H9 (cell line): ENCODE measurements at regions not wholly inside any gene's neighbourhood (a gene's known extent, or its start where the extent isn't known, plus 50 kb on each side); places are given as distances from the start of the nearest gene placed in this dataset.
"Not testable (repeated sequence)": the region's sequence is repeated elsewhere in the genome, so short reads cannot be mapped to it uniquely, and the experiment has no call there.

Experiments
- DNase-seq: peaks from one replicate; pipeline ENCODE4 v3.0.0-alpha.2; 2017
- H2AFZ ChIP-seq: one replicate; pipeline ENCODE4 v1.6.1; 2013; ENCODE audit warnings: mild to moderate bottlenecking, low read length, control low read depth, moderate library complexity
- H2AK5ac ChIP-seq: 2 replicates; pipeline ENCODE4 v1.6.1; 2013; ENCODE audit warnings: low read length, control low read depth, mixed read lengths; ENCODE audit not compliant: insufficient read length
- H2BK120ac ChIP-seq: one replicate; pipeline ENCODE4 v1.6.1; 2013; ENCODE audit warnings: low read depth, mild to moderate bottlenecking, low read length, control low read depth, inconsistent platforms; ENCODE audit not compliant: poor library complexity, severe bottlenecking
- H2BK12ac ChIP-seq: 2 replicates; pipeline ENCODE4 v1.6.1; 2013; ENCODE audit warnings: low read length, control low read depth, mixed read lengths, low read depth; ENCODE audit not compliant: insufficient read length
- H2BK15ac ChIP-seq: 2 replicates; pipeline ENCODE4 v1.6.1; 2013; ENCODE audit warnings: low read depth, low read length, control low read depth
- H2BK20ac ChIP-seq: one replicate; pipeline ENCODE4 v1.6.1; 2013; ENCODE audit warnings: low read depth, mild to moderate bottlenecking, low read length, control low read depth, inconsistent platforms; ENCODE audit not compliant: poor library complexity, severe bottlenecking
- H2BK5ac ChIP-seq: 2 replicates; pipeline ENCODE4 v1.6.1; 2013; ENCODE audit warnings: low read length, control low read depth, mixed read lengths; ENCODE audit not compliant: insufficient read length
- H3K14ac ChIP-seq: 2 replicates; pipeline ENCODE4 v1.6.1; 2013; ENCODE audit warnings: low read length, control low read depth; ENCODE audit not compliant: insufficient read depth
- H3K18ac ChIP-seq: 2 replicates; pipeline ENCODE4 v1.6.1; 2013; ENCODE audit warnings: low read depth, mild to moderate bottlenecking, mixed read lengths, low read length, control low read depth; ENCODE audit not compliant: insufficient read length
- H3K23ac ChIP-seq: 2 replicates; pipeline ENCODE4 v1.6.1; 2013; ENCODE audit warnings: low read length, control low read depth, mixed read lengths, low read depth; ENCODE audit not compliant: insufficient read length
- H3K23me2 ChIP-seq: 2 replicates; pipeline ENCODE4 v1.6.1; 2013; ENCODE audit warnings: low read depth, mild to moderate bottlenecking, mixed read lengths, low read length, control low read depth; ENCODE audit not compliant: insufficient read length, poor library complexity, severe bottlenecking
- H3K27ac ChIP-seq: 2 replicates; pipeline ENCODE4 v1.5.1; 2013; ENCODE audit warnings: low read length, control low read depth, mixed read lengths, low read depth; ENCODE audit not compliant: insufficient read length
- H3K27me3 ChIP-seq: 2 replicates; pipeline ENCODE4 v1.6.1; 2013; ENCODE audit warnings: low read length, control low read depth, inconsistent platforms; ENCODE audit not compliant: insufficient read depth
- H3K4ac ChIP-seq: 2 replicates; pipeline ENCODE4 v1.6.1; 2013; ENCODE audit warnings: low read depth, mild to moderate bottlenecking, control low read depth, inconsistent platforms, low read length, moderate library complexity
- H3K4me1 ChIP-seq: 2 replicates; pipeline ENCODE4 v1.6.1; 2013; ENCODE audit warnings: low read length, control low read depth, inconsistent platforms; ENCODE audit not compliant: insufficient read depth
- H3K4me2 ChIP-seq: 2 replicates; pipeline ENCODE4 v1.6.1; 2013; ENCODE audit warnings: low read length, control low read depth, mixed read lengths; ENCODE audit not compliant: insufficient read length, insufficient read depth
- H3K56ac ChIP-seq: 2 replicates; pipeline ENCODE4 v1.6.1; 2013; ENCODE audit warnings: low read depth, mild to moderate bottlenecking, mixed read lengths, low read length, control low read depth; ENCODE audit not compliant: insufficient read length
- H3K79me1 ChIP-seq: 2 replicates; pipeline ENCODE4 v1.6.1; 2013; ENCODE audit warnings: low read depth, mild to moderate bottlenecking, moderate library complexity, low read length, control low read depth, inconsistent platforms; ENCODE audit not compliant: insufficient read depth, poor library complexity, severe bottlenecking
- H3K79me2 ChIP-seq: 2 replicates; pipeline ENCODE4 v1.6.1; 2013; ENCODE audit warnings: low read length, control low read depth, inconsistent platforms; ENCODE audit not compliant: insufficient read depth
- H3K9ac ChIP-seq: 2 replicates; pipeline ENCODE4 v1.6.1; 2013; ENCODE audit warnings: low read length, control low read depth, mixed read lengths; ENCODE audit not compliant: insufficient read length; ENCODE audit errors: extremely low read depth
- H3K9me3 ChIP-seq: one replicate; pipeline ENCODE4 v1.6.1; 2013; ENCODE audit warnings: low read depth, low read length, inconsistent platforms; ENCODE audit not compliant: control insufficient read depth
- H3T11ph ChIP-seq: one replicate; pipeline ENCODE4 v1.6.1; 2013; ENCODE audit warnings: mild to moderate bottlenecking, low read length, control low read depth, inconsistent platforms
- H4K20me1 ChIP-seq: one replicate; pipeline ENCODE4 v1.6.1; 2013; ENCODE audit not compliant: control insufficient read depth, insufficient read length, insufficient read depth
- H4K5ac ChIP-seq: 2 replicates; pipeline ENCODE4 v1.6.1; 2013; ENCODE audit warnings: low read depth, mild to moderate bottlenecking, mixed read lengths, low read length, control low read depth; ENCODE audit not compliant: insufficient read length
- H4K8ac ChIP-seq: replicated peaks from 2 replicates; pipeline ENCODE4 v1.6.1; 2013; ENCODE audit warnings: low read length, control low read depth, mixed read lengths, low read depth; ENCODE audit not compliant: insufficient read length
- H4K91ac ChIP-seq: 2 replicates; pipeline ENCODE4 v1.6.1; 2013; ENCODE audit warnings: low read depth, mild to moderate bottlenecking, moderate library complexity, mixed read lengths, low read length, control low read depth; ENCODE audit not compliant: insufficient read length
- H3K27ac Mint-ChIP-seq, 3 experiments: 2 replicates in 2 of 3; 3 replicates in 1 of 3; pipeline ENCODE4 v1.8.0; 2020 to 2021; ENCODE audit warnings: mixed read lengths in 3 of 3, mild to moderate bottlenecking in 1 of 3, moderate library complexity in 1 of 3
- H3K27me3 Mint-ChIP-seq: 2 replicates; pipeline ENCODE4 v1.8.0; 2021; ENCODE audit warnings: low read depth, mild to moderate bottlenecking, moderate library complexity, mixed read lengths
- H3K36me3 Mint-ChIP-seq, 3 experiments: 2 replicates in 2 of 3; 3 replicates in 1 of 3; pipeline ENCODE4 v1.8.0; 2020 to 2021; ENCODE audit warnings: low read depth in 3 of 3, mixed read lengths in 3 of 3; ENCODE audit not compliant: insufficient read depth in 1 of 3
- H3K4me1 Mint-ChIP-seq, 2 experiments: 2 replicates each; pipeline ENCODE4 v1.8.0; 2020; ENCODE audit warnings: mixed read lengths in 2 of 2
- H3K4me3 Mint-ChIP-seq, 2 experiments: 2 replicates in 1 of 2; 3 replicates in 1 of 2; pipeline ENCODE4 v1.8.0; 2020 to 2021; ENCODE audit warnings: mild to moderate bottlenecking in 2 of 2, mixed read lengths in 2 of 2, moderate library complexity in 1 of 2
- H3K9me3 Mint-ChIP-seq, 2 experiments: 2 replicates in 1 of 2; 3 replicates in 1 of 2; pipeline ENCODE4 v1.8.0; 2020; ENCODE audit warnings: mild to moderate bottlenecking in 2 of 2, mixed read lengths in 2 of 2, moderate library complexity in 1 of 2
- CTCF ChIP-seq: fragments of 200-600 bp; sonication (generic); conservative IDR thresholded peaks from 3 replicates; pipeline ENCODE4 v1.8.0; 2021; ENCODE audit warnings: antibody characterized with exemption, mild to moderate bottlenecking
- WGBS: extraction: QIAGEN DNeasy Blood & Tissue Kit; methylation state at CpG from one replicate; pipeline ENCODE4 v1.1.7; 2013; ENCODE audit warnings: missing lambda C conversion rate, low lambda C conversion rate, mixed read lengths; ENCODE audit not compliant: insufficient read length; ENCODE audit errors: extremely low coverage; 5-methylcytosine and 5-hydroxymethylcytosine counted together

- no peak overlapping the region for H2BK120ac ChIP-seq
- H3K56ac ChIP-seq, result no peak overlapping the region
- H2BK20ac ChIP-seq, result no peak overlapping the region
- H4K8ac ChIP-seq, result no peak overlapping the region
- H3K79me2 ChIP-seq, result no peaks in the 10 kb centered on the region
- no peak overlapping the region for H3K27ac ChIP-seq
- H4K20me1 ChIP-seq, result no peaks in the 10 kb centered on the region
- no peaks in the 10 kb centered on the region for H3K27me3 ChIP-seq
- H3K9ac ChIP-seq, result no peak overlapping the region
- no peak overlapping the region for H3K4me2 ChIP-seq
- no peak overlapping the region for H2BK5ac ChIP-seq
- no peak overlapping the region for H3K4ac ChIP-seq
- Mint-ChIP-seq H3K4me3 (no peak overlapping the region), H3K9me3 (peaks cover 12 to 13% of the 10 kb centered on the region in 2 experiments; a peak in 4 of 5 replicates), H3K4me1 (peaks cover 5 to 11% of the 10 kb centered on the region in 2 experiments; a peak in 3 of 4 replicates), H3K27ac (no peak overlapping the region), H3K36me3 (peaks cover 8 to 12% (median 10%) of the 10 kb centered on the region in 3 experiments), H3K27me3 (no peaks in the 10 kb centered on the region)
- no peak overlapping the region for H2AK5ac ChIP-seq
- H4K91ac ChIP-seq, result no peak overlapping the region
- DNase-seq, result no peak
- no peak overlapping the region for H2AFZ ChIP-seq
- no peaks in the 10 kb centered on the region for H3K79me1 ChIP-seq
- no peak overlapping the region for H2BK12ac ChIP-seq
- H3K9me3 ChIP-seq, result no peaks in the 10 kb centered on the region
- no peaks in the 10 kb centered on the region for H3K23me2 ChIP-seq
- H2BK15ac ChIP-seq, result no peak overlapping the region
- TF ChIP-seq CTCF, result no peak
- no peak overlapping the region for H3K14ac ChIP-seq
- peaks cover 2% of the 10 kb centered on the region; the same call in 1 of the 2 replicates for H3K4me1 ChIP-seq
- H4K5ac ChIP-seq, result no peak overlapping the region
- H3T11ph ChIP-seq, result no peak overlapping the region
- WGBS, result no CpG with 5 or more reads among the region's 1 CpG
- no peak overlapping the region for H3K18ac ChIP-seq
- no peak overlapping the region for H3K23ac ChIP-seq
Measured at GRCh38 chr4:38416450-38417014, 247.5 kb upstream of the KLF3 start.

GRCh38 chr4:38420254-38420653 is 243.7 kb upstream of the KLF3 start:
- not testable (repeated sequence) for H4K8ac ChIP-seq, H3K56ac ChIP-seq, H4K20me1 ChIP-seq, H4K91ac ChIP-seq, H3K23ac ChIP-seq, H3K18ac ChIP-seq, H2AFZ ChIP-seq, H2BK5ac ChIP-seq, H4K5ac ChIP-seq, H3T11ph ChIP-seq, H2BK120ac ChIP-seq, H3K79me2 ChIP-seq, H3K4me3 Mint-ChIP-seq, H3K9me3 ChIP-seq, H3K4ac ChIP-seq, H3K23me2 ChIP-seq, H3K14ac ChIP-seq, H3K27me3 Mint-ChIP-seq, H3K27me3 ChIP-seq, H2BK12ac ChIP-seq, H3K79me1 ChIP-seq, H2BK20ac ChIP-seq, H2AK5ac ChIP-seq, H3K27ac Mint-ChIP-seq, H2BK15ac ChIP-seq, H3K9ac ChIP-seq, H3K27ac ChIP-seq, H3K4me2 ChIP-seq, DNase-seq, H3K4me1 ChIP-seq
- Mint-ChIP-seq H3K4me1 (peaks cover 26 to 28% of the 10 kb centered on the region in 2 experiments), H3K9me3 (peaks cover 12 to 13% of the 10 kb centered on the region in 2 experiments; a peak in 4 of 5 replicates), H3K36me3 (peaks cover 8 to 12% (median 10%) of the 10 kb centered on the region in 3 experiments)
- no CpG with 5 or more reads among the region's 4 CpGs for WGBS
